ENCODE measurements at regions not wholly inside any gene's neighbourhood (a gene's known extent, or its start where the extent isn't known, plus 50 kb on each side); places are given as distances from the start of the nearest gene placed in this dataset.
"Not testable (repeated sequence)": the region's sequence is repeated elsewhere in the genome, so short reads cannot be mapped to it uniquely, and the experiment has no call there.

DNA sequence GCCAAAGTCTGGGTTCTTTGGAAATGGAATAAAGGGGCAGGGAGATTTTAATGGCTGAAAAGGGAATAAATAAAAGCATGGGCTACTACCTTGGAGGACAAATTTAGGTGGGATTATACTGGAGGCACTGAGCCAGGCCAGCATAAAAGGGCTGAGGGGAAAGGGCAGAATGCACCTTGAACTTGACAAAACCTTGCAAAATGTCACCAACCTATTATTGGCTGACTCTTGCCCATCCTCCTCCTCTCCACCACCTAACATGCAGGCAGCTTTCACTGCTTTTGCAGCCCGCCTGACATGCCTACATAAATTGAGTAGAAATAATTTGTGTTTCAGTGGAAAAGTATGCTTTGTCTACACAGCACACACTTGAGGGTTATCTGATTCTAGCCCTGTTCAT is 65.3 kb upstream of the ABLIM1 start:
- H3K36me3 Mint-ChIP-seq, result no peaks in the 10 kb centered on the region
- DNase-seq, result no peak
- H3K4me1 Mint-ChIP-seq, result no peaks in the 10 kb centered on the region
- no peaks in the 10 kb centered on the region for H3K27me3 Mint-ChIP-seq
- no peak overlapping the region for H3K4me3 Mint-ChIP-seq
- H3K27ac Mint-ChIP-seq, result no peak overlapping the region
- H3K9me3 Mint-ChIP-seq, result no peaks in the 10 kb centered on the region

DNA sequence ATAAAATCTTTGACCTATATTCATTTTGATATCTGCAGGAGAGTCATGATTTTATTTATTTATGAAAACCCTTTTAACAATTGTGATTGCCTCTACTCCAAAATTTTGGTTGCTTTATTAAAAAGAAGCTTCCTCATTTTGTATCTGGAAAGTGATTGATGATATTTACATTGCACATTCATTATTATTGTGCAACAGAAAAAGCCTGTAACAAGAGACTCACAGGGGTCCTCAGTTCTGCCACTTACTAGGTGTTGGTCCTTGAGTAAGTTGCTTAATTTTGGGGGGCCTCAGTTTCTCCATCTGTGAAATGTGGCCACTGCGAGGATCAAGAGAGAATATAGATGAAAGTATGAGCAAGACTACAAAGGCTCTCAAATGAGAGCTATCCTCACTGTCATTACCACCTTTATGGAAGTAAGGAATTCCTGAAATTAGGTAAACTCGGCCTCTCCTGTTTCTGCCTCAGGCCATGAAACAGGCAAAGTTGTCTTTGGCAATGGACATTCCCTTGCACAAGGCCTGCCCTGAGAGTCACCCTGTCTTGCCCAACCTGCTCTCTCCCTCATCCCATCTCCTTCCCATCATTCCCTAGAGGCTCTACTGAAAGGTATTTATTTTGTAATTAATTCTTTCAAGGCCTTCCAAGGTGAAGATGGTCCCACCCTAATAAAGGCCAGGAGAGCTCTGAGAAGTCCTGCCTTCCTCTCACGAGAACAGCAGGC is 66.1 kb upstream of the ABLIM1 start:
- Mint-ChIP-seq H3K36me3 (no peaks in the 10 kb centered on the region), H3K9me3 (no peaks in the 10 kb centered on the region), H3K4me1 (no peaks in the 10 kb centered on the region), H3K27me3 (no peaks in the 10 kb centered on the region), H3K4me3 (no peak overlapping the region), H3K27ac (no peak overlapping the region)
- DNase-seq, result no peak

DNA sequence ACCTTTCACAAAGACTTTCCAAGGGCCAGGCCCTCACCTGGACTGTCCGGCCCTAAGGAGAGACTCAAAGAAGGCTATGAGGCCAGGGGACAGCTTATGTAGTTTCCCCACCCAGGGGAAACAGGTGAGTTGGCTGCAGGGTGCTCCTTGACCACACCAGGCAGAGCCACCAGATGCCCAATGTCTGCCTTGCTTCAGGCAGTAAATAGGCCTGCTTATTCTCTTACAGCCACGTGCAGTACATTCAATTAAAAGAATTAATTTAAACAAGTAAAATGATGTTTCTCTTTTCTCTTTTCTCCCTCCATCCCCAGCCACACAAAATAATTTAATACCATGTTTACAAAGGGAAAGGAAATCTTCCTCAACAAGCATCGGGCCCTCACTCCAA is 66.6 kb upstream of the ABLIM1 start:
- no peak overlapping the region for H3K27ac Mint-ChIP-seq
- no peaks in the 10 kb centered on the region for H3K27me3 Mint-ChIP-seq
- no peaks in the 10 kb centered on the region for H3K36me3 Mint-ChIP-seq
- no peaks in the 10 kb centered on the region for H3K9me3 Mint-ChIP-seq
- DNase-seq, result no peak
- no peaks in the 10 kb centered on the region for H3K4me1 Mint-ChIP-seq
- no peak overlapping the region for H3K4me3 Mint-ChIP-seq

DNA sequence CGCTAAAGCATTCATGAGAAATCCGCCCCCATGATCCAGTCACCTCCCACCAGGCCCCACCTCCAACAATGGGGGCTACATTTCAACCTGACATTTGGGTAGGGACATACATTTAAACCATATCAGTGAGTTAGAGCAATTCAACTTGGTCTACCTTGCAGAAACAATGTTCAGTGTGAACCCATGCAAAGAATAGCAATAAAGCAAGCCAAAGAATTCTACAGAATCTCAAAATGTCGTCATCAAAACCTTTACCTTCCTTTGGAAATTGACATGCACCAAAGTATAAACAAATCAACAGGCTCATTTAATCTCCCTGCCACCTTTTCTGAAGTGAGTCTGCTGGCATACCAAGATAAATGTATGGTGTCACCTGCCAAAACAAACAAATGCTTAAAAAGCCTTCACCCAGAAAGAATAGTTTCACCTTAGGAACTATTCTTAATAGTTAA is 68.8 kb upstream of the ABLIM1 start:
- no peak for DNase-seq
- H3K36me3 Mint-ChIP-seq, result no peaks in the 10 kb centered on the region
- no peaks in the 10 kb centered on the region for H3K9me3 Mint-ChIP-seq
- no peaks in the 10 kb centered on the region for H3K4me1 Mint-ChIP-seq
- H3K27ac Mint-ChIP-seq, result no peak overlapping the region
- H3K4me3 Mint-ChIP-seq, result no peak overlapping the region
- H3K27me3 Mint-ChIP-seq, result no peaks in the 10 kb centered on the region

DNA sequence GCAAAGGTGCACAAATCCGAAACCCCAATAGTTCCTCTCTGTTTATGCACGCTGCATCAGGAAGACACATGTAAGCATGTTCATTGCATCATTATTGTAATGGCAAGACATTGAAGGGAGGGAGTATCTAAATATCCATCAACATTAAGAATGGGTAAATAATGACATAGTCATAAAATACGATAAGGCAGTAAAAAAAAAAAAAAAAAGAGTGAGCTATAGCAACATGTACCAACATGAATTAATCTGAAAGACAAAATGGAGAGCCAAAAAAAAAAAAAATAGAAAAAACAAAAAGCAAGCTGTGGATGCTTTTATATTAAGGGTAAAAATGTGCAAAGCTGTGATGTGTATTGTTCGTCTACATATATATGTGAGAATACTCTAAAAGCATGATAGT is 70.2 kb upstream of the ABLIM1 start:
- Mint-ChIP-seq H3K27me3 (no peaks in the 10 kb centered on the region), H3K4me1 (no peaks in the 10 kb centered on the region), H3K4me3 (no peak overlapping the region), H3K36me3 (no peaks in the 10 kb centered on the region), H3K9me3 (no peaks in the 10 kb centered on the region), H3K27ac (no peak overlapping the region)
- DNase-seq, result no peak

DNA sequence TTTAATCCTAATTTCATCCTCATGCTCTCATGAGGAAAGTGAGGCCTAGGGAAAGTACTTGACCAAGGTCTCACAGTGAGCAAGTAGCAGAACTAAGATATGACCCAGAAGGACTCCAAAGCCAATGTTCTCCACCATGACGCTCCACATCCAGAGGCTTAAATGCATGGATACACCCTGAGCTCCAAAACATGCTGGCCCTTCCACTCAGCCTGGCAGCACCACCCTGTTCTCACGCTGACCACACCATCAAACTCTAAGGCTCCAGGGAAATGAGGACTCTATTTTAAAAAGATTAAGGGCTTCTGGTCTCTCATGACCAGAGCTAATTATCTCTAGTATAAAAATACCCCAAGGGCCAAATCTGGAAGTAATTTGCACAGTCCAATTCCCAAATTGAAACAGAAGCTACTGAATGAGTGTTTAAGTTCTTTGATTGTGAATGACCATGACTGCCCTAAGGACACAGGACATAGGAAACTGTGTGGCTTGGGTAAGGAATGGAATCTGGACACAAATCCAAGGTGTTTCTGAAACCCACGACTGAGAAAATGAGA is 71.1 kb upstream of the ABLIM1 start:
- no peaks in the 10 kb centered on the region for H3K27me3 Mint-ChIP-seq
- no peak overlapping the region for H3K4me3 Mint-ChIP-seq
- H3K4me1 Mint-ChIP-seq, result no peaks in the 10 kb centered on the region

DNA sequence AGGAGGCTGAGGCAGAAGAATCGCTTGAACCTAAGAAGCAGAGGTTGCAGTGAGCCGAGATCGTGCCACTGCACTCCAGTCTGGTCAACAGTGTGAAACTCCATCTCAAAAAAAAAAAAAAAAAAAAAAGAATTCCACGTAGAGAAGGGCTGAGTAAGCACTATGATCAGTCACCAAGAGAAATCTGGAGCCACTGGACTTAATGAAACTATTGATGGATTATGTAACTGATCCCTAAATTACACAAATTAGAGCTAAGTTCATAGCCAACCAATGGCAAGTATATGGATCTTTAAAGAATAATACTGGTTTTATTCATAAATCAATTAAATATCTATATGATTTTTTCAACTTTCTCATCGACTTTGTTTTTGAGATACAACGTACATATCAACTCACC is 72.2 kb upstream of the ABLIM1 start:
- Mint-ChIP-seq H3K9me3 (no peaks in the 10 kb centered on the region), H3K36me3 (no peaks in the 10 kb centered on the region), H3K27ac (no peak overlapping the region), H3K4me3 (no peak overlapping the region), H3K4me1 (no peaks in the 10 kb centered on the region), H3K27me3 (no peaks in the 10 kb centered on the region)
- DNase-seq, result no peak

More for the DNA sequence above, 71.1 kb upstream of the ABLIM1 start:
- Mint-ChIP-seq H3K27ac (no peak overlapping the region), H3K36me3 (no peaks in the 10 kb centered on the region), H3K9me3 (no peaks in the 10 kb centered on the region)
- DNase-seq, result no peak

DNA sequence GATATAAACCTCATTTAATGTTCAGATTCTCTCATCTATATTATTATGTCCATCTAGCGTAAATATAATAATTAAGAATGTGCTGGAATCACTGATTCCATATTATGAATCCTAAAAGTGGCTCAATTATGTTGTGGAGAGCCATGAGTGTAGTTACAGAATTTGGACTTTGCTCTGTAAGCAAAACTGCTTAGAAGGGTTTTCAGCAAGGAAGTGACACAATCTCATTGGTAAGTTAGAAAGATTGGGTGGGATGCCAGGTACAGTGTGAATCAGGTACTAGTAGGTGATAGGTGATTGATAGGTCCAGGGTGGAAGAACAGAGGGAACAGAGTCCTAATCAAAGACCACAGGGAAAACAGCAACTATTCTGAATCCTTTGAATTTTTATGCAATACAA is 74.9 kb upstream of the ABLIM1 start:
- H3K27me3 Mint-ChIP-seq, result no peaks in the 10 kb centered on the region
- H3K9me3 Mint-ChIP-seq, result no peaks in the 10 kb centered on the region
- H3K27ac Mint-ChIP-seq, result no peak overlapping the region
- no peak overlapping the region for H3K4me3 Mint-ChIP-seq
- H3K36me3 Mint-ChIP-seq, result no peaks in the 10 kb centered on the region
- no peak for DNase-seq
- H3K4me1 Mint-ChIP-seq, result no peaks in the 10 kb centered on the region

DNA sequence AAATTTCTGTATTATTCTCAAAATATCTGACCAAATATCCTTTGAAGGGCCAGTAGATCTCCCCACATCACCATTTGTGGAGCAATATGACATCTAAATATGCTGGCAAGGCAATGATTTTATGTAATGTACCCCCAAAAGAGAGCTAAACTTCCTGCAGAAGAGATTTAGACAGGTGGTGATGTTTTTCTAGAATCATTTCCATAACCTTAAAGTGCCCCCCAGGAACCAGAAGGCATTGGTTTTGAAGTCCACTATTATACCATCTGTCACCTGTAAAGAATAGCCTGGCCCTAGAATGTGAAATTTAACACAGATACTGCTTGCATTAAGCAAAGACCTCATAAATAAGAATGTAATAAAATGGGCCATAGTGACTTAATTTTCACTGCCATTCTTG is 77.9 kb upstream of the ABLIM1 start:
- H3K4me3 Mint-ChIP-seq, result no peak overlapping the region
- no peaks in the 10 kb centered on the region for H3K36me3 Mint-ChIP-seq
- no peak overlapping the region for H3K27ac Mint-ChIP-seq
- H3K27me3 Mint-ChIP-seq, result peaks cover 8% of the 10 kb centered on the region
- no peaks in the 10 kb centered on the region for H3K9me3 Mint-ChIP-seq
- DNase-seq, result no peak
- H3K4me1 Mint-ChIP-seq, result no peaks in the 10 kb centered on the region

DNA sequence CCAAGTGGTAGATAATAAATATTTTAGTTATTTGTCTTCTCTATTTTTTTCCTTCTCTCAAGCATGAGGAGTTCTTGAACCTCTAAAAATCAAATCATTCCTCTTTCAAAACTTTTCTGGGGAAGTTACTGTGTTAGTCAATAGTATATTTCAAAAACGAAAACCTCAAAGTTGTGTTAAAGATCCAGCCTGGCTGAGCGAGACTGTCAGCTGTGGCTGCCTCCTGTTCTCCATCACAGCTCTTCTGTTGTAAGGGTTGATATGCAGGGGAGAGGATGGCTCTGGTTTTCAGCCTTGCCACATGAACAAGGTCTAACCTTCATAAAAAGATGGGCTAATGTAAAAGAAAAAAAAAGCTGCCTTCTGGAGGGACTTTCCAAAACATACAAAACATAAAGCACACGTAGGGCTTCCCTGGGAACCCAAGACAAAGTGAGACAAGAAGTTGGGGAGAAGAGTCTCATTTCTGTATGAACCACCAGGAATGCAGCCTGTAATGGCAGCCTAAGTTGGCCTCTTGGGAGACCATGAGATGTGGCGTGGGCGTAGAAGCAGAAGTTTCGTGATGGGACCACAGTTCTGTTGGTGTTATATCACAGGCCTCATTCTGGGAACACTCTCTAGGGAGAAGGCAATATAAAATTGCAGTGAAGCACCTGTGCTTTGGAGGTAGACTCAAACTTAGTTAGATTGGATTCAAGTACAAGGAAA is 77.9 kb upstream of the FHIP2A start:
- H3K27ac Mint-ChIP-seq, result no peak overlapping the region
- H3K36me3 Mint-ChIP-seq, result no peaks in the 10 kb centered on the region
- no peak overlapping the region for H3K4me3 Mint-ChIP-seq
- H3K4me1 Mint-ChIP-seq, result no peaks in the 10 kb centered on the region
- H3K9me3 Mint-ChIP-seq, result no peaks in the 10 kb centered on the region
- DNase-seq, result no peak
- H3K27me3 Mint-ChIP-seq, result peaks cover 9% of the 10 kb centered on the region

DNA sequence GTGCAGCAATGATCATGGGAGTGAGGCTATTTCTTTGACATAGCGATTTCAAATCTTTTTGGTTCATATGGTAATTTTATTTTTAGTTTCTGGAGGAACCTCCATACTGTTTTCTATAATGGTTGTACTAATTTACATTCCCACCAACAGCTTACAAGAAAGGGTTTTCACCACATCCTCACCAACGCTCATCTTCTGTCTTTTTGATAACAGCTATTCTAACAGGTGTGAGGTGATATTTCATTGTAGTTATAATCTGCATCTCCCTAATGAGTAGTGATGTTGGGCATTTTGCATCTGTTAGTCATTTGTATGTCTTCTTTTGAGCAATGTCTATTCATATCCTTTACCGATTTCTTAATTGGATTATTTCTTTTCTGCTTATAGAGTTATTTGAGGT is 75.0 kb upstream of the FHIP2A start:
- Mint-ChIP-seq H3K4me1 (no peaks in the 10 kb centered on the region), H3K9me3 (no peaks in the 10 kb centered on the region), H3K27ac (no peak overlapping the region)

DNA sequence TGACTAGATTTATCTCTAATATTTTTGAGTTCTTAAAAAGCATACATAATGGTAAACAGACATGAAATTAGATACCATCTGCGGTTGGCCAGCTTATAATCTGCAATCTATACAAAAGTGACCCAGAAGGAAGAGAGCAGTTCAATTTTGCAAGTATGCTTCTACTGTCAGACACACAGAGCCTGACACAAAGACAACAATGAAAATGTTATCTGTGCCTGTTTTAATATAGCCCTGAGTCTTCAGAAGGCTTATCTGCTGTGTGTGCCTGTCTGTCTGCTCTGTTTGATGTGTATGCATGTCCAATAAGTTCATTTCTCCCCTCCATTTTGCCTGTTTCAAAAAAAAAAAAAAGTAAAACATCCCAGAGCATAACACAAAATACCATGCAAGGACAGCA is 73.3 kb upstream of the FHIP2A start:
- Mint-ChIP-seq H3K27ac (no peak overlapping the region), H3K4me3 (no peak overlapping the region), H3K27me3 (peaks cover 19% of the 10 kb centered on the region)

More for the DNA sequence above, 75.0 kb upstream of the FHIP2A start:
- no peak overlapping the region for H3K4me3 Mint-ChIP-seq
- no peaks in the 10 kb centered on the region for H3K36me3 Mint-ChIP-seq
- H3K27me3 Mint-ChIP-seq, result peaks cover 15% of the 10 kb centered on the region
- DNase-seq, result no peak

DNA sequence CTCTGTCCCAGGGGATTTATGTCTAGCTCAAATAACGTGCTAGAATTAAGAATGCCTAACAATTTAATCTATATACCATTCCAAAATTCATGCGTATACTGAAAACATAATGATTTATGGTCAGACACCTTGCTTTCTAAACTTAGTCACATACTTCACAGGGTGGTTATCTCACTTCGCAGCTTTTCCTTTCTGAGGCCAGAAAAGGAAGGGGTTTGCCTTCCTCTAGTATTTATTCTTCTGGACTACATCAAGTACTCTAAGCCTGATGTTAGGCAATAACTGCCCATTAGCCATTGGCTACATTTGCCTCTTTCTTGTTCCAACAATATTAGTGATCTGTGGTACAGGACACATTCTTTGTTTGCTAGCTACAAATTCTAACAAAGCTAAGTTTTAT is 72.6 kb upstream of the FHIP2A start:
- Mint-ChIP-seq H3K27me3 (peaks cover 19% of the 10 kb centered on the region), H3K27ac (no peak overlapping the region), H3K4me1 (no peaks in the 10 kb centered on the region), H3K36me3 (no peaks in the 10 kb centered on the region), H3K4me3 (no peak overlapping the region), H3K9me3 (no peaks in the 10 kb centered on the region)
- DNase-seq, result no peak

More for the DNA sequence above, 73.3 kb upstream of the FHIP2A start:
- DNase-seq, result no peak
- Mint-ChIP-seq H3K4me1 (no peaks in the 10 kb centered on the region), H3K36me3 (no peaks in the 10 kb centered on the region), H3K9me3 (no peaks in the 10 kb centered on the region)

DNA sequence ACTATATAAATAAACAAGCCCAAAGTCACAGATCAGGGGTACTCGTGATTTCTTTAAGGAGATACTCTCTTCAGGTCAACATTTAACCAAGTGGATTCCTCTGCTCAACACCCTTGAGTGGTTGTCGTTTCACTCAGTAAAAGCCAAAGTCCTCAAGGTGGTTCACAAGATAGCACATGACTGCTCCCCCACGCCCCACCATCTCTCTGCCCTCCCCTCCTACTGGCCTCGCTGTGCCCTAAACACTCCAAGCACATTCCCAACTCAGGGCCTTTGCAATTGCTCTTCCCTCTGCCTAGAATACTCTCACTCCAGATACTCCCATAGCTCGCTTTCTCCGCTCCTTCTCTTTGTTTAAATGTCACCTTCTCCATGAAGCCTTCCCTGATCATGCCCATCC is 72.1 kb upstream of the FHIP2A start:
- Mint-ChIP-seq H3K4me1 (no peaks in the 10 kb centered on the region), H3K36me3 (no peaks in the 10 kb centered on the region), H3K4me3 (no peak overlapping the region), H3K27me3 (peaks cover 19% of the 10 kb centered on the region), H3K9me3 (no peaks in the 10 kb centered on the region), H3K27ac (no peak overlapping the region)
- DNase-seq, result no peak

DNA sequence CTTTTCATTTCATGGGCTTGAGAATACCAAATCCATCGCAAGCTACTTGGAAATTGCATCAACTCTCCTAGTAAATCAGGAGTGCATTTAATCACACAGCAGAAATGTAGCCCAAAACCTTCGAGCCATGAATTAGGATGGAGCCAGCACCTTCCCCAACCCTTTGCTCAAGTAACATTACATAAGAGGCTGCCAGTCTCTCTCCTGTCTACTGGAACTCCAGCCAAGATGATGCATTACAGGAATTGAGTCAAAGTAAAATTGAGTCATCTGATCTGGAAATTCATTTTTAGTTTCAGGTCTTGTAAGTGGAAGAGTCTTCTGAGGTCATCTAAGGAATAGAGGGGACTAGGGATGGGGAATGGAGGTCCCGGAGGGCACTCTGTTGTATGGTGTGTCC is 69.7 kb upstream of the FHIP2A start:
- Mint-ChIP-seq H3K9me3 (no peaks in the 10 kb centered on the region), H3K4me1 (no peaks in the 10 kb centered on the region), H3K27ac (no peak overlapping the region), H3K4me3 (no peak overlapping the region), H3K27me3 (peaks cover 15% of the 10 kb centered on the region), H3K36me3 (no peaks in the 10 kb centered on the region)
- no peak for DNase-seq

DNA sequence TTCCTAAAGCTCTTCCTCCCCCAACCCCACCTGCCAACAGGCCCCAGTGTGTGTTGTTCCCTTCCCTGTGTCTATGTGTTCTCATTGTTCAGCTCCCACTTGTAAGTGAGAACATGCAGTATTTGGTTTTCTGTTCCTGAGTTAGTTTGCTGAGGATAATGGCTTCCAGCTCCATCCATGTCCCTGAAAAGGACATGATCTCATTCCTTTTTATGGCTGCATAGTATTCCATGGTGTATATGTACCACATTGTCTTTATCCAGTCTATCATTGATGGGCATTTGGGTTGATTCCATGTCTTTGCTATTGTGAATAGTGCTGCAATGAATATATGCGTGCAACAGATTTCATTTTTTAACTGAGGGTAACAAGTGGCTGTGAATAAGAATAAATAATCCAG is 69.0 kb upstream of the FHIP2A start:
- DNase-seq, H3K9me3 Mint-ChIP-seq, H3K4me1 Mint-ChIP-seq, H3K4me3 Mint-ChIP-seq, H3K27ac Mint-ChIP-seq, H3K36me3 Mint-ChIP-seq: not testable (repeated sequence)
- peaks cover 15% of the 10 kb centered on the region for H3K27me3 Mint-ChIP-seq

All from activated naive CD8-positive, alpha-beta T cell treated with anti-CD3 and anti-CD28 coated beads for 36 hours (primary cell).